Right atrium auricular region (tissue), 2 donors: ENCODE measurements at regions not wholly inside any gene's neighbourhood (a gene's known extent, or its start where the extent isn't known, plus 50 kb on each side); places are given as distances from the start of the nearest gene placed in this dataset.

Experiments used
- DNase-seq: peaks from one replicate; pipeline ENCODE4 v3.0.0-alpha.2; 2019; ENCODE audit warnings: low spot score
- H3K27ac ChIP-seq, 2 donors: fragments of 200-600 bp; sonication (generic); 1 replicate in 1 of 2; 2 replicates in 1 of 2; pipeline ENCODE4 v1.5.1; 2016 to 2019
- H3K27me3 ChIP-seq, 2 donors: fragments of 200-600 bp; sonication (generic); one replicate each; pipeline versions ENCODE4 v1.5.1 to v1.6.0; 2017 to 2019
- H3K36me3 ChIP-seq: fragments of 200-600 bp; sonication (generic); one replicate; pipeline ENCODE4 v1.5.1; 2016
- H3K4me1 ChIP-seq, 2 donors: fragments of 200-600 bp; sonication (generic); one replicate each; pipeline versions ENCODE4 v1.5.1 to v1.6.0; 2017 to 2019
- H3K4me3 ChIP-seq, 2 donors: fragments of 200-600 bp; sonication (generic); 1 replicate in 1 of 2; 2 replicates in 1 of 2; pipeline ENCODE4 v1.5.1; 2017 to 2019; ENCODE audit warnings: mild to moderate bottlenecking in 1 of 2, moderate library complexity in 1 of 2
- H3K9me3 ChIP-seq, 2 donors: fragments of 200-600 bp; sonication (generic); one replicate each; pipeline ENCODE4 v1.5.1; 2019
- CTCF ChIP-seq, 2 donors: fragments of 200-600 bp; sonication (generic); IDR thresholded peaks; one replicate each; pipeline ENCODE4 v1.5.1; 2019; ENCODE audit warnings: antibody characterized with exemption in 2 of 2

- Histone ChIP-seq H3K27me3 (no peaks in the 10 kb centered on the region), H3K36me3 (no peaks in the 10 kb centered on the region), H3K4me1 (peaks cover 0 to 4% of the 10 kb centered on the region in 2 donors), H3K27ac (no peak overlapping the region), H3K4me3 (no peak overlapping the region), H3K9me3 (no peaks in the 10 kb centered on the region)
- TF ChIP-seq CTCF (IDR thresholded peaks at IDR 0.05), result no peak
- DNase-seq, result no peak
These were observed 328.6 kb downstream of the ENC1 start for GRCh38 chr5:74311961-74312360.

DNA sequence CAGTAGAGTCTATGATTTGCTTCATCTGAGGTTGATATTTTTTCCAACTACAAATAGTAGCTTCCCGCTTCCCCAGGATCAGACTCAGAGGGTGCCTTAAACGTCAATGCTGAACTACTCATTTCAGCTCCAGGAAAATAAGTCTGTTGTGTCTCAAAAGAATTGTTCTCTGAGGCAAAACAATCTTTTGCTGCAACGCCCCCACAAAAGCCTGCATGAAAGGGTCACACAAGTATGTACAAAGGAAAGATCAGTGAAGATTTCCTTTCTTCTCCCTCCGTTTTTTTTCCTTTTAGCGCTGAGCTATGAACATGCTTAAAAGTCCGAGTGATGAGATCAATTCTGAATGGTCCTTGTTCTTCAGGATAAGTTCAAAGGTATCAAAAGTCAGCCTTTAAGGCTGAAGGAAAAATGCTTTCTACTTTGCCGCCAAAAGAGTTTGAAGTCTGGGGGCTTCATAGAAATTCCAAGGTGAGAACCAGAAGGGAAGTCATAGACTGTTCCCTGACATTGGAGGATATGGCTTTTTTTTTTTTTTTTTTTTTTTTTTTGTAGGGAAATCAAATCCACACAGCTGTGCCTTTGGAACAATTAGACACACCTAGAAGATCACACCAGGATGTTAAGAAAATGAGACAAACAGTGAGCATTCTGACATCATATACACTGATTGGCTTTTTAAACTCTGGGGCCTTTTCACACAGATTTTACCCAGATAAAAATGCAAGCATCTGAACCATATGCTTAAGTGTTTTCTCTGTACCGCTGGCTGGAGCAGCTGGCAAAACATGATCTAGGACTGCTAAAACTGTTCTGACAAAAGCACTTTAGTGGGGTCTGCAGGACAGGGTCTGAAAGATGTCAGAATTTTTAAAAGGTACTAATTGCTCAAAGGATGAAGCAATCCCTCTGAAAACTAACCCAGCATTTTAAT, 329.3 kb downstream of the ENC1 start:
- Histone ChIP-seq H3K9me3 (no peaks in the 10 kb centered on the region), H3K36me3 (no peaks in the 10 kb centered on the region), H3K27ac (no peak overlapping the region), H3K4me1 (peaks cover 0 to 4% of the 10 kb centered on the region in 2 donors), H3K4me3 (no peak overlapping the region), H3K27me3 (no peaks in the 10 kb centered on the region)
- no peak for TF ChIP-seq CTCF (IDR thresholded peaks at IDR 0.05)
- no peak for DNase-seq

GRCh38 chr5:74310386-74310785, 330.1 kb downstream of the ENC1 start:
- Histone ChIP-seq H3K9me3 (no peaks in the 10 kb centered on the region), H3K27me3 (no peaks in the 10 kb centered on the region), H3K27ac (no peak overlapping the region), H3K4me3 (no peak overlapping the region), H3K4me1 (peaks cover 0 to 4% of the 10 kb centered on the region in 2 donors), H3K36me3 (no peaks in the 10 kb centered on the region)
- no peak for TF ChIP-seq CTCF (IDR thresholded peaks at IDR 0.05)
- DNase-seq, result no peak

DNA sequence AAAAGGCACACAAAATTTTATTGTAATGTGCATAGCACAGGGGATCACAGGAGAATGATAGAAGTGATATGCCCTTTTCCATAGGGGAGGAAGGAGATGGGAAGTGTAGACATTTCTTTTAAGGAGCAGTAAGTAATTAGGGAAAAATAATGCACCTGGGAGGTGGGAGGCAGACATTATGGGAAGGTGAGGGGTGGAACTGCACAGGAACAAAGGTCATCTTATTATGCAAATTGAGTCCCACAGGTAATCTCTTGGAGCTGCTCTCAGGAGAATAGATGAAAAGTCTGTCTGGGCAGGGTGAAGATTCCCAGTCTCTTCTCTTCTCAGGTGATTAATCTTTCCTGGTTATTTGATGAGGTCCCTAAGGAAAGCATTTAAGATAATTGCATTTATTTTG, 331.5 kb downstream of the ENC1 start:
- DNase-seq, result no peak
- Histone ChIP-seq H3K27me3 (no peaks in the 10 kb centered on the region), H3K4me1 (peaks cover 0 to 4% of the 10 kb centered on the region in 2 donors), H3K27ac (no peak overlapping the region), H3K36me3 (no peaks in the 10 kb centered on the region), H3K9me3 (no peaks in the 10 kb centered on the region), H3K4me3 (no peak overlapping the region)
- TF ChIP-seq CTCF (IDR thresholded peaks at IDR 0.05), result no peak

- H3K4me1 ChIP-seq, result peaks cover 0 to 4% of the 10 kb centered on the region in 2 donors
- TF ChIP-seq CTCF (IDR thresholded peaks at IDR 0.05), result no peak
- H3K27ac ChIP-seq, result no peak overlapping the region
- DNase-seq, result no peak
- no peaks in the 10 kb centered on the region for H3K36me3 ChIP-seq
- H3K9me3 ChIP-seq, result no peaks in the 10 kb centered on the region
- H3K27me3 ChIP-seq, result no peaks in the 10 kb centered on the region
- no peak overlapping the region for H3K4me3 ChIP-seq
These were observed 333.7 kb downstream of the ENC1 start for GRCh38 chr5:74306845-74307244.
